ENCODE measurements at regions not wholly inside any gene's neighbourhood (a gene's known extent, or its start where the extent isn't known, plus 50 kb on each side); places are given as distances from the start of the nearest gene placed in this dataset.

DNA sequence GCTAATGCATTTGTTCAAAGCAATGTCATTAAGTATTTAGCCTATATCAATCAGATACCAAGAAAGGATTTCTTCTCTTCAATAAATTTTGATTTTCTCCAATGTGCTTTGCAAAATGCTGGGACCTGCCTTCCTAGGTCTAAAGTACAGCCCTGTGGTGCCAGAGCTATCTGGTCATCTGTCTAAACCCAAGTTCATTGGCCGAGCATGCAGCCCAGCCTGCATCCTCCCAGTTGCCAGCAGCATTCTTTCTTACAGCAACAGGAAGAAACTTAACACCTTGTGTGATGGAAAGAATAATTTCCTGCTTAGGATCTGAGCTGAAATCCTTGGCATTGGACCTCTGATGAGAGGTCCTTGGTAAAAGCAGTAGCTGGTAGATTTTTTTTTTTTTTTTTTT lies 310.0 kb downstream of the RBM26 start:
- H3K27me3 Mint-ChIP-seq (ENCODE audit: low read depth in 3 of 3), result peaks cover 0 to 4% (median 2%) of the 10 kb centered on the region in 3 donors
- no peak overlapping the region for H3K27ac Mint-ChIP-seq
- no peak overlapping the region for H3K4me3 Mint-ChIP-seq
- no peaks in the 10 kb centered on the region for H3K4me1 Mint-ChIP-seq
- no peaks in the 10 kb centered on the region for H3K36me3 Mint-ChIP-seq
- H3K9me3 Mint-ChIP-seq, result peaks cover 0 to 6% (median 1%) of the 10 kb centered on the region in 6 donors
- no peak for DNase-seq

DNA sequence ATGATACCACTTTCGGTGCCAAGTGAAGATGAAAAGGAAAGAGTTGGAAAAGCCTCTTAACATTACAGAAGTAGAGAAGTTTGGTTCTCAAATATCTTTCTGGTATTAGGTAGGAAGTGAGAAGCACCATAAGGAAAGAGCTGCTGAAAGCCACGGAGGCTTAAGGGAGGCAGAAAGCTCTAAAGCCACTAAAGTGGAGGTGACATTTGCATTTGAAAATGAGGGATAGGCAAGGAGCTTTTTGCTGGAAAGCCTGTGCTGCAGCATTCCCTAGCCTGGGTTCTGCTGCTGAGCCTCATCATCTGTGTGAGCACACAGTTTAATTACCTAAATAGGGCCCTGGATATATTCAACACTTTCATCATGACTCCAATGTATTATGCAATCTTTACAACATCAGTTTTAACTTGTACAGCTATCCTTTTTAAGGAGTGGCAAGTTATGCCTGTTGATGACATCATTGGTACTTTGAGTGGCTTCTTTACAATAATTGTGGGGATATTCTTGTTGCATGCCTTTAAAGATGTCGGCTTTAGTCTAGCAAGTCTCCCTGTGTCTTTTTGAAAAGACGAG lies 315.4 kb downstream of the RBM26 start:
- Mint-ChIP-seq H3K4me1 (no peaks in the 10 kb centered on the region), H3K4me3 (no peak overlapping the region), H3K27me3 (ENCODE audit: low read depth in 3 of 3) (peaks cover 0 to 6% (median 2%) of the 10 kb centered on the region in 3 donors), H3K9me3 (peaks cover 0 to 6% (median 1%) of the 10 kb centered on the region in 6 donors), H3K36me3 (no peaks in the 10 kb centered on the region), H3K27ac (no peak overlapping the region)
- DNase-seq, result no peak

DNA sequence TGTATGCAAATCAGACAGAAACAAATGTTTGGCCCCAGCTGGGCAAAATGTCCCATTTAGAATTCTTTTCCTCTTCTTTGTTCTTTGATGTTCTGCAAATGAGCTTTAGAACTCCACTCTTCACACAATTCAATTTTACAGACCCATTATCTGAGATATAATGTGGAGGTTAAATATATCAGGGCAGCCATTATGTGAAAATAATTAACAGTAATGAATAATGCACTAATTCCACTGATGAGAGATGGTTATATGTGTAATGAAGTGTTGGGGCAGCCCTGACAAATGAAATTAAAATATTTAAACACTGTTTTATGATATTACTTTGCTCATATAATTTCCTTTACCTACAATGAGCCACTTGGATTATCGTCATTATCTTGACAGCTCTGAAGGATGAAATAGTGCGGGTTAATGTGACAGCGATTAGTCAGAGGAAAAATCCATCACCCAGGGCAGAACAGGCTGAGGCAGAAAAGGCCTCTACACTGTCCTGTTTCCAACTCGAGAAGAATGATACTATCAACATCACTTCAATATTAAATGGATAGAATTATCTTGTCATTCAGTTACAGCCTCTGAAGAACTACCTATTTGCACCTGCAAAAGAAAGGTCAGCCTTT lies 321.1 kb downstream of the RBM26 start:
- H3K4me3 Mint-ChIP-seq, result no peak overlapping the region
- DNase-seq, result no peak
- H3K27me3 Mint-ChIP-seq (ENCODE audit: low read depth in 3 of 3), result peaks cover 0 to 8% (median 3%) of the 10 kb centered on the region in 3 donors
- H3K4me1 Mint-ChIP-seq, result no peaks in the 10 kb centered on the region
- H3K9me3 Mint-ChIP-seq, result peaks cover 0 to 5% (median 2%) of the 10 kb centered on the region in 6 donors
- H3K27ac Mint-ChIP-seq, result no peak overlapping the region
- no peaks in the 10 kb centered on the region for H3K36me3 Mint-ChIP-seq

DNA sequence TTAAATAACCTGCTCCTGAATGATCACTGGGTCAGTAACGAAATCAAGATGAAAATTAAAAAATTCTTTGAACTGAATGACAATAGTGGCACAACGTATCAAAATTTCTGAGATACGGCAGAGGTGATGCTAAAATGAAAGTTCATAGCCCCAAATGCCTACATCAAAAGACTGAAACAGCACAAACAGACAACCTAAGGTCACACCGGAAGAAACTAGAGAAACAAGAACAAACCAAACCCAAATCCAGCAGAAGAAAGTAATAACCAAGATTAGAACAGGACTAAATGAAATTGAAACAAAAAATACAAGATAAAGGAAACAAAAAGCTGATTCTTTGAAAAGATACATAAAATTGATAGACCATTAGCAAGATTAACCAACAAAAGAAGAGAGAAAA lies 324.1 kb downstream of the RBM26 start:
- no peak overlapping the region for H3K27ac Mint-ChIP-seq
- no peaks in the 10 kb centered on the region for H3K4me1 Mint-ChIP-seq
- H3K9me3 Mint-ChIP-seq, result peaks cover 0 to 10% (median 2%) of the 10 kb centered on the region in 6 donors
- H3K36me3 Mint-ChIP-seq, result no peaks in the 10 kb centered on the region
- H3K27me3 Mint-ChIP-seq (ENCODE audit: low read depth in 3 of 3), result peaks cover 0 to 11% (median 4%) of the 10 kb centered on the region in 3 donors
- no peak for DNase-seq
- no peak overlapping the region for H3K4me3 Mint-ChIP-seq

DNA sequence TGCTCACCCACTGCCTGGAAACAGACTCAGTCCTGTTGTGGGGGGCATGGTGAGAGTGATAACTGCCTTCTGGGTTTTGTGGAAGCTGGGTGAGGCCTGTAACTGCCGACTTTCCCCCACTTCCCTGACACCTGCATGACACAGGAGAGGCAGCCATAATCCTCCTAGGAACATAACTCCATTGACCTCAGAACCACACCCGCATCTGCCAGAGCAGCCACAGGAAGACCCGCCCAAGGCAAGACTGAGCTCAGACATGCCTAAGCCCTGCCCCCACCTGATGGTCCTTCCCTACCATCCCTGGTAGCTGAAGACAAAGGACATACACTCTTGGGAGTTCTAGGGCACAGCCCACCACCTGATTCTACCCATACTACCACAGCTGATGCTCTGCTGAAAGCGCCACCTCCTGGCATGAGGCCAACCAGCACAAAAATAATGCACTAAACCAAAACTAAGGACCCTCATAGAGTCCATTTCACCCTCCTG lies 326.7 kb downstream of the RBM26 start:
- Mint-ChIP-seq H3K27ac (no peak overlapping the region), H3K9me3 (peaks cover 0 to 10% (median 2%) of the 10 kb centered on the region in 6 donors), H3K4me3 (no peak overlapping the region), H3K4me1 (no peaks in the 10 kb centered on the region), H3K27me3 (ENCODE audit: low read depth in 3 of 3) (peaks cover 0 to 11% (median 4%) of the 10 kb centered on the region in 3 donors), H3K36me3 (no peaks in the 10 kb centered on the region)
- no peak for DNase-seq

DNA sequence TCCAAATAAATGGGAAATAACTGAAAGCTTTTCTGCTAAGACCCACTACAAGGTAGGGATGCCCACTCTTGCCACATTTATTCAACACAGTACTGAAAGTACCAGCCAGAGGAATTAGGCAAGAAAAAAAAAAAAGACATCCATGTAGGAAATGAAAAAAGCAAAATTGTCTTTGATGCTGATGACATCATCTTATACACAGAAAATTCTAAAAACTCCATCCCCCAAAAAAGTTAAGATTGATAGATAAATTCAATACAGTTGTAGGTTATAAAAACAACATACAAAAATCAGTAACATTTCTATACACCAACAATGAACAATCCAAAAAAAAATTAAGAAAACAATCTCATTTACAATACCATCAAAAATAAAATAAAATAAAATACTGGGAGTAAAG lies 330.4 kb downstream of the RBM26 start:
- Mint-ChIP-seq H3K4me1 (no peaks in the 10 kb centered on the region), H3K36me3 (no peaks in the 10 kb centered on the region), H3K27me3 (ENCODE audit: low read depth in 3 of 3) (peaks cover 0 to 7% (median 2%) of the 10 kb centered on the region in 3 donors), H3K9me3 (peaks cover 0 to 9% (median 2%) of the 10 kb centered on the region in 6 donors), H3K27ac (no peak overlapping the region), H3K4me3 (no peak overlapping the region)
- no peak for DNase-seq

DNA sequence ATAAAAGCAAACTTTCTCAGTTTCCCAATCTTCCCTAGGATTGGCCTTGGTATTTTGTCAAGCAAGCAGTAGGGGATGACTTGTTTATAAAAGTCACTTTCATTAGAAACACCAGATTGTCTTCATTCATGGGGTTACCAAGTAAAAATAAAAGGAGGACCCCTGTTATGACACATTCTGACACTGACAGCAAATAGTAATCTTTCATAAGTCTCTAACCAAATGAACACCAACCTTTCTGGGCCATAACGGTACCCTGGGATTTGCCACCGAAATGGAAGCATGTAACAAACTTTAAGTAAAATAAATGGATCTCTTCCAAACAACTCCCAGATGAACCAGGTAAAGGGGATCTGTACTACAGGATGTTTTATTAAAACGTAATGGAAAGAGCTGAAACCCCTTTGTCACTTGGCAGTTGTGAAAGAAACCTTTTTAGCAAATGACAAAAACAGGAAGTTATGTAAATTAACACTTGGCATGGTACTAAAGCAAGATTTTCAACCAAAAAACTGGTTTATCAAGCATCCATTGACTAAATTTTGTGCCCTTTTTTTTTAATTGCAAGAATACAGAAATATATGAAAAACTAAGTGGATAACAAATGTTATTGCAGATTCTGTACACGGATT lies 335.6 kb downstream of the RBM26 start:
- no peak for DNase-seq
- Mint-ChIP-seq H3K27me3 (ENCODE audit: low read depth in 3 of 3) (peaks cover 0 to 3% (median 2%) of the 10 kb centered on the region in 3 donors), H3K36me3 (no peaks in the 10 kb centered on the region), H3K4me3 (no peak overlapping the region), H3K4me1 (no peaks in the 10 kb centered on the region), H3K27ac (no peak overlapping the region), H3K9me3 (peaks cover 0 to 3% (median 0%) of the 10 kb centered on the region in 6 donors)

DNA sequence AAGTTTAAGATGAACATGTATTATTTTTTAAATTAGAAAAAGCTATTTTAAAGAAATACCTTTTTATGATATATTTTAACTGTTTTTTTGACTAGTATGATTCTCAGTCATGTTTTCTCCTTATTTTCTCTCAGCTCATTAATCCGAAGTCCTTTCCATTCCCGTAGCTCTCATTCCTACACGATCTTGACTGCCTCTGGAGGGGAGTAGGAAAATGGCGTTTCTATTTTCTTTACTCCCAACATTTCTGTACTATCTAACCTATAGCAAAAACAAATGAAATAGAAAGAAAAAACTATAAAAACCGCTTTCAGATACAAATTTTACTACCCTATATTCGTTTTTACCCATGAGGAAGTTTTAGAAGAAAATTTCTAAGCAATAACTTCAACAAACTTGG lies 343.8 kb downstream of the RBM26 start:
- H3K9me3 Mint-ChIP-seq, result peaks cover 0 to 12% (median 2%) of the 10 kb centered on the region in 6 donors
- no peak overlapping the region for H3K4me3 Mint-ChIP-seq
- no peak for DNase-seq
- no peak overlapping the region for H3K27ac Mint-ChIP-seq
- peaks cover 0 to 1% (median 0%) of the 10 kb centered on the region in 3 donors for H3K27me3 Mint-ChIP-seq (ENCODE audit: low read depth in 3 of 3)
- no peaks in the 10 kb centered on the region for H3K4me1 Mint-ChIP-seq
- H3K36me3 Mint-ChIP-seq, result no peaks in the 10 kb centered on the region

DNA sequence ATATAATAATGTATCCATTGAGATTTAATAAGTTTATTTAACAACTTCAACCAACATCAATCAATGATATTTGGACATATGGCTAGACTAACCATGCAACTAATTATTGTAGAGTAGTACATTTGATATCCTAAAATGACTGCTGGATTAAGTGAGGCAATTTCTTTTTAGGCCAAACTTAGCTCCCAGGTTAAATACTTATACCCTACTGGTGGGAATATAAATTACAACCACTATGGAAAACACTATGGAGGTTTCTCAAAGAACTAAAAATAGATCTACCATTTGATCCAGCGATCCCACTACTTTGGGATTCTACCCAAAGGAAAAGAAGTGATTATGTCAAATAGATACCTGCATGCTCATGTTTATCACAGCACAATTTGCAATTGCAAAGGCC lies 345.8 kb downstream of the RBM26 start:
- H3K4me3 Mint-ChIP-seq, result no peak overlapping the region
- H3K4me1 Mint-ChIP-seq, result no peaks in the 10 kb centered on the region
- H3K27ac Mint-ChIP-seq, result no peak overlapping the region
- H3K9me3 Mint-ChIP-seq, result peaks cover 0 to 9% (median 2%) of the 10 kb centered on the region in 6 donors
- H3K36me3 Mint-ChIP-seq, result no peaks in the 10 kb centered on the region
- DNase-seq, result no peak
- peaks cover 0 to 2% (median 0%) of the 10 kb centered on the region in 3 donors for H3K27me3 Mint-ChIP-seq (ENCODE audit: low read depth in 3 of 3)

DNA sequence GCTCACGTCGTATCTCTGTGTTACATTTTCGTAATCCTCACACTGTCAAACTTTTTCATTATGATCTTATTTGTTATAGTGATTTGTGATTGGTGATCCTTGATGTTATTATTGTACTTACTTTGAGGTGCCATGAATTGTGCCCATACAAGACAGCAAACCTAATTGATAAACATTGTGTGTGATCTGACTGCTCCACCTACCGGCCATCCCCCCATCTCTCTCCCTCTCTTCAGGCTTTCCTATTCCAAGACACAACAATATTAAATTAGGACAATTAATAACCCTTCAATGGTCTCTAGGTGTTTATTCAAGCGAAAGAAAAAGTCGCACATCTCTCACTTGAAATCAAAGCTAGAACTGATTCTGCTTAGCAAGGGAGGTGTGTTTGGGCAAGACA lies 349.3 kb downstream of the RBM26 start:
- H3K4me1 Mint-ChIP-seq, result no peaks in the 10 kb centered on the region
- no peak overlapping the region for H3K27ac Mint-ChIP-seq
- H3K27me3 Mint-ChIP-seq (ENCODE audit: low read depth in 3 of 3), result peaks cover 0 to 2% (median 1%) of the 10 kb centered on the region in 3 donors
- H3K36me3 Mint-ChIP-seq, result no peaks in the 10 kb centered on the region
- no peak overlapping the region for H3K4me3 Mint-ChIP-seq
- no peak for DNase-seq
- H3K9me3 Mint-ChIP-seq, result peaks cover 0 to 4% (median 2%) of the 10 kb centered on the region in 6 donors

DNA sequence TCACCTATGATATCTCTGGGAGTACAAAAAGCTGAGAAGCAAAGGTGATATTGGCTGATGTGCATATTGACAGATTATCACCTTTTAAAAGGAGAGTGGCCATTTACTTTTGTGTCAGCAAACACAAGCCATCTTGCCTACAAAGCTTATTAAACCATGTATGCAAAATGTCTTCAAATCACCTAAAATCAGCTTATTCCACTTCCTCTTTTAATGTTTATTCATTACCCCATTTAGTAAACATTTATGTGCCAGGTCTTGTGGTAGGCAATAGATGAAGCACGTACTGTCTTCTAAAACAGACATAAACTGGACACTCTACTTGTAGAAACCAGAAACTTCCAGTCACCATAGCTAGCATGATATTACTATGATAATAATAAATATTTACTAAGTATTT lies 354.6 kb downstream of the RBM26 start:
- no peak for DNase-seq
- Mint-ChIP-seq H3K27ac (no peak overlapping the region), H3K9me3 (no peaks in the 10 kb centered on the region), H3K27me3 (ENCODE audit: low read depth in 3 of 3) (peaks cover 0 to 4% (median 2%) of the 10 kb centered on the region in 3 donors), H3K4me3 (no peak overlapping the region), H3K36me3 (no peaks in the 10 kb centered on the region), H3K4me1 (no peaks in the 10 kb centered on the region)

DNA sequence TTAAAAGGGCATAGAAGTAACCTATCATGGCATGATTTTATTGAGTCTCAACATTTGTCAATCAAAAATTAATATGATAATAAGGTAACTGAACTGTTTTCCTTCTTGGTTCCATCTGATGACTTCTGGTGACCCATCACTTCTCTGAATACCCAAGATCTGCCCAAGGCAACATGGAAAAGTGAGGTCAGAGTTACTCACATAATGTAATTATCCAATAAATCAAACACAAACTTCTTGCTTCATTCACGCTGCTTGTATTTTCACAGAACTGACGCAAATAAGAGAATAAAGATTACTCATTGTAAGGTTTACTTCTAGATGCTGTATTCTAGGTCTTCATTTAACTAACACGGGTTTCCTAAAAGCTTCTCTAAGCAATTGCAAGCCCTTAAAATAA lies 361.6 kb downstream of the RBM26 start:
- peaks cover 0 to 7% (median 2%) of the 10 kb centered on the region in 3 donors for H3K27me3 Mint-ChIP-seq (ENCODE audit: low read depth in 3 of 3)
- no peaks in the 10 kb centered on the region for H3K9me3 Mint-ChIP-seq
- no peaks in the 10 kb centered on the region for H3K36me3 Mint-ChIP-seq
- no peak for DNase-seq
- no peaks in the 10 kb centered on the region for H3K4me1 Mint-ChIP-seq
- H3K4me3 Mint-ChIP-seq, result no peak overlapping the region
- H3K27ac Mint-ChIP-seq, result no peak overlapping the region

DNA sequence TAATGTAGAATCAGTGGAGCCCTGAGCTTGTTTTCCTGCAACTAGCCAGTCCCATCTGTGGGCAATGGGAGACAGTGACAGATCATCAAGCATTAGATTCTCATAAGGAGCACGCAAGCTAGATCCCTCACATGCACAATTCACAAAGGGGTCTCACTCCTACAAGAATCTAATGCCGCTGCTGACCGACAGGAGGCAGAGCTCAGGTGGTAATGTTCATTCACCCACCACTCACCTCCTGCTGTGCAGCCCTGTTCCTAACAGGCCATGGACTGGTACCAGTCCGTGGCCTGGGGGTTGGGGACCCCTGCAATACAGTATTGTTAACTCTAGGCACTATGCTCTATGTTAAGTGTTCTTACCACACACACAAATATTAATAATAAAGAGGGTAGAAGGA lies 362.8 kb downstream of the RBM26 start:
- Mint-ChIP-seq H3K27ac (no peak overlapping the region), H3K4me3 (no peak overlapping the region), H3K4me1 (no peaks in the 10 kb centered on the region), H3K9me3 (no peaks in the 10 kb centered on the region), H3K27me3 (ENCODE audit: low read depth in 3 of 3) (peaks cover 0 to 10% (median under 1%) of the 10 kb centered on the region in 3 donors), H3K36me3 (no peaks in the 10 kb centered on the region)
- no peak for DNase-seq

DNA sequence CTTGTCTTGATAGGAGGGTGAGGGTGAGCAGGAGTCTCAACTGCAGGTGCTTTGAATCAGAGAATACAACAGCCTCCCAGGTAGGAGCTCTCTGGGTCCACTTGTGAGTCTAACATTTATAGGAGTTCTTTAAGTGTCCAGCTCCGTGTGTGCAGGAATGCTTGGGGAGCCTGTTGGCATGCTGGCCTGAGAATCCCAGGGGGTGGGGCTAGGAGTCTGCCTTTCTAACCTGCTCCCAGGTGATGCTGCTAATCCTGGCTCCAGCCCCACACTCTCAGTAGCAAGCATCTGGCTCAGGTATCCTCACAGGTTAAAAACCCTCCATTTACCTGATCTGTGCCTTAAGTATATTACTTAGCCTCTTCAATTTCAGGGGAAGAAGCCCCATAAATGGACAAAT lies 368.9 kb downstream of the RBM26 start:
- Mint-ChIP-seq H3K27ac (no peak overlapping the region), H3K9me3 (peaks cover 0 to 3% (median 0%) of the 10 kb centered on the region in 6 donors), H3K36me3 (no peaks in the 10 kb centered on the region), H3K4me1 (no peaks in the 10 kb centered on the region), H3K4me3 (no peak overlapping the region), H3K27me3 (ENCODE audit: low read depth in 3 of 3) (peaks cover 0 to 11% (median 2%) of the 10 kb centered on the region in 3 donors)
- no peak for DNase-seq
